ENCODE measurements at regions not wholly inside any gene's neighbourhood (a gene's known extent, or its start where the extent isn't known, plus 50 kb on each side); places are given as distances from the start of the nearest gene placed in this dataset.
A peak's percentile ranks its signal among the peaks of the same experiment; 100 is the strongest.

- DNase-seq (ENCODE audit: low read depth in 4 of 4, low spot score in 3 of 4), result no peak
Observed at GRCh38 chr21:16169102-16169511, 439.3 kb downstream of the USP25 start.

GRCh38 chr21:16169779-16170178 lies 440.0 kb downstream of the USP25 start:
- no peak for DNase-seq (ENCODE audit: low read depth in 4 of 4, low spot score in 3 of 4)

- no peak for DNase-seq (ENCODE audit: low read depth in 4 of 4, low spot score in 3 of 4)
Observed at GRCh38 chr21:16176570-16176969, 446.8 kb downstream of the USP25 start.

GRCh38 chr21:16177532-16177931 lies 447.8 kb downstream of the USP25 start:
- DNase-seq (ENCODE audit: low read depth in 4 of 4, low spot score in 3 of 4), result no peak

GRCh38 chr21:16179773-16180172 lies 450.0 kb downstream of the USP25 start:
- DNase-seq (ENCODE audit: low read depth in 4 of 4, low spot score in 3 of 4), result no peak

- DNase-seq (ENCODE audit: low read depth in 4 of 4, low spot score in 3 of 4), result no peak
Observed at GRCh38 chr21:16180614-16181013, 450.8 kb downstream of the USP25 start.

- peak in 1 of 4 donors; percentile 30 for DNase-seq (ENCODE audit: low read depth in 4 of 4, low spot score in 3 of 4)
Observed at GRCh38 chr21:16181018-16181417, 451.2 kb downstream of the USP25 start.

GRCh38 chr21:16185766-16186165 lies 456.0 kb downstream of the USP25 start:
- DNase-seq (ENCODE audit: low read depth in 4 of 4, low spot score in 3 of 4), result no peak

GRCh38 chr21:16186742-16187141 lies 457.0 kb downstream of the USP25 start:
- DNase-seq (ENCODE audit: low read depth in 4 of 4, low spot score in 3 of 4), result no peak

GRCh38 chr21:16187603-16188301 lies 458.0 kb downstream of the USP25 start:
- no peak for DNase-seq (ENCODE audit: low read depth in 4 of 4, low spot score in 3 of 4)

- DNase-seq (ENCODE audit: low read depth in 4 of 4, low spot score in 3 of 4), result no peak
Observed at GRCh38 chr21:16192902-16193301, 463.1 kb downstream of the USP25 start.

- no peak for DNase-seq (ENCODE audit: low read depth in 4 of 4, low spot score in 3 of 4)
Observed at GRCh38 chr21:16193496-16194094, 463.8 kb downstream of the USP25 start.

- peak in 2 of 4 donors; percentile 49 to 63 for DNase-seq (ENCODE audit: low read depth in 4 of 4, low spot score in 3 of 4)
Observed at GRCh38 chr21:16194095-16194787, 464.5 kb downstream of the USP25 start.

GRCh38 chr21:16194788-16195537 lies 465.2 kb downstream of the USP25 start:
- DNase-seq (ENCODE audit: low read depth in 4 of 4, low spot score in 3 of 4), result peak in 1 of 4 donors; percentile 34

- peak in 1 of 4 donors; percentile 34 for DNase-seq (ENCODE audit: low read depth in 4 of 4, low spot score in 3 of 4)
Observed at GRCh38 chr21:16195538-16195910, 465.7 kb downstream of the USP25 start.

GRCh38 chr21:16196001-16196400 lies 466.2 kb downstream of the USP25 start:
- DNase-seq (ENCODE audit: low read depth in 4 of 4, low spot score in 3 of 4), result no peak

GRCh38 chr21:16198546-16198945 lies 468.8 kb downstream of the USP25 start:
- no peak for DNase-seq (ENCODE audit: low read depth in 4 of 4, low spot score in 3 of 4)

GRCh38 chr21:16199539-16199938 lies 469.8 kb downstream of the USP25 start:
- no peak for DNase-seq (ENCODE audit: low read depth in 4 of 4, low spot score in 3 of 4)

GRCh38 chr21:16201718-16202117 lies 471.9 kb downstream of the USP25 start:
- DNase-seq (ENCODE audit: low read depth in 4 of 4, low spot score in 3 of 4), result no peak

GRCh38 chr21:16205527-16205926 lies 475.7 kb downstream of the USP25 start:
- DNase-seq (ENCODE audit: low read depth in 4 of 4, low spot score in 3 of 4), result no peak
